IPS-20b (cell line): ENCODE measurements at regions not wholly inside any gene's neighbourhood (a gene's known extent, or its start where the extent isn't known, plus 50 kb on each side); places are given as distances from the start of the nearest gene placed in this dataset.

Experiments used
- H3K27ac ChIP-seq: one replicate; pipeline ENCODE4 v1.5.1; 2013; ENCODE audit warnings: low read length
- H3K27me3 ChIP-seq: 2 replicates; pipeline ENCODE4 v1.6.1; 2013; ENCODE audit warnings: mild to moderate bottlenecking, low read length, inconsistent platforms; ENCODE audit not compliant: insufficient read depth
- H3K36me3 ChIP-seq: 2 replicates; pipeline ENCODE4 v1.6.1; 2013; ENCODE audit warnings: low read depth, mild to moderate bottlenecking, inconsistent platforms, low read length, moderate library complexity; ENCODE audit not compliant: insufficient read depth
- H3K4me1 ChIP-seq: 2 replicates; pipeline ENCODE4 v1.6.1; 2013; ENCODE audit warnings: mild to moderate bottlenecking, control low read depth, inconsistent platforms, low read length, moderate library complexity; ENCODE audit not compliant: insufficient read depth
- H3K4me3 ChIP-seq: 2 replicates; pipeline ENCODE4 v1.5.1; 2013; ENCODE audit warnings: mild to moderate bottlenecking, low read length, inconsistent platforms
- H3K9ac ChIP-seq: 2 replicates; pipeline ENCODE4 v1.6.1; 2013; ENCODE audit warnings: low read depth, mild to moderate bottlenecking, inconsistent platforms, low read length, moderate library complexity
- H3K9me3 ChIP-seq: 2 replicates; pipeline ENCODE4 v1.6.1; 2013; ENCODE audit warnings: mild to moderate bottlenecking, low read depth, low read length, inconsistent platforms; ENCODE audit not compliant: insufficient read depth

- Histone ChIP-seq H3K4me1 (peaks cover 5% of the 10 kb centered on the region), H3K27ac (no peak overlapping the region), H3K4me3 (no peak overlapping the region), H3K36me3 (no peaks in the 10 kb centered on the region), H3K9ac (no peak overlapping the region), H3K9me3 (no peaks in the 10 kb centered on the region), H3K27me3 (peaks cover 5% of the 10 kb centered on the region; the same call in 1 of the 2 replicates)
Measured at GRCh38 chr11:64459609-64460008, 96.1 kb upstream of the SLC22A11 start.

GRCh38 chr11:64461081-64461480, 94.7 kb upstream of the SLC22A11 start:
- Histone ChIP-seq H3K36me3 (no peaks in the 10 kb centered on the region), H3K9ac (no peak overlapping the region), H3K27ac (no peak overlapping the region), H3K9me3 (no peaks in the 10 kb centered on the region), H3K27me3 (peaks cover 5% of the 10 kb centered on the region; the same call in 1 of the 2 replicates), H3K4me3 (no peak overlapping the region), H3K4me1 (peaks cover 5% of the 10 kb centered on the region)

- Histone ChIP-seq H3K4me3 (no peak overlapping the region), H3K36me3 (no peaks in the 10 kb centered on the region), H3K27me3 (peaks cover 12% of the 10 kb centered on the region; the same call in 1 of the 2 replicates), H3K4me1 (no peaks in the 10 kb centered on the region), H3K9me3 (no peaks in the 10 kb centered on the region), H3K9ac (no peak overlapping the region), H3K27ac (no peak overlapping the region)
Measured at GRCh38 chr11:64466115-64466718, 89.5 kb upstream of the SLC22A11 start.

DNA sequence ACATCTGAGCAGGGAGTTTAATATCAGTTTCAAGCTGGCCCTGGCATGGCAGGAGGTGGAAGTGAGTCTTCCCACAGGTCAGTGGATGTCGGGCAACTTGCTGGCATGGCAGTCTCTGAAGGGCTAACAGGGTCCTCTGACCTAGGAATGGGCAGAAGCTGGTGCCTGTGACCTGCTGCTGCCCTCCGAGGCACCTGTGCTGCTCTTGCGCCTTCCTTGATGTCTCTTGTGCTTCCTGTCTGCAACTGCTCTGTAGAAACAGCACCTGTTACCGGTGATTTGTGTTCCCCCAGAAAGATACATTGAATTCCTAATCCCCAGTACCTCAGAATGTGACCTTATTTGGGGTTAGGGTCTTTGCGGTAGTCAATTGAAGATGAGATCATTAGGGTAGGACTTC, 86.5 kb upstream of the SLC22A11 start:
- no peak overlapping the region for H3K9ac ChIP-seq
- H3K4me1 ChIP-seq: no peaks in the 10 kb centered on the region
- H3K9me3 ChIP-seq: no peaks in the 10 kb centered on the region
- H3K4me3 ChIP-seq: no peak overlapping the region
- peaks cover 12% of the 10 kb centered on the region; the same call in 1 of the 2 replicates for H3K27me3 ChIP-seq
- no peak overlapping the region for H3K27ac ChIP-seq
- no peaks in the 10 kb centered on the region for H3K36me3 ChIP-seq

DNA sequence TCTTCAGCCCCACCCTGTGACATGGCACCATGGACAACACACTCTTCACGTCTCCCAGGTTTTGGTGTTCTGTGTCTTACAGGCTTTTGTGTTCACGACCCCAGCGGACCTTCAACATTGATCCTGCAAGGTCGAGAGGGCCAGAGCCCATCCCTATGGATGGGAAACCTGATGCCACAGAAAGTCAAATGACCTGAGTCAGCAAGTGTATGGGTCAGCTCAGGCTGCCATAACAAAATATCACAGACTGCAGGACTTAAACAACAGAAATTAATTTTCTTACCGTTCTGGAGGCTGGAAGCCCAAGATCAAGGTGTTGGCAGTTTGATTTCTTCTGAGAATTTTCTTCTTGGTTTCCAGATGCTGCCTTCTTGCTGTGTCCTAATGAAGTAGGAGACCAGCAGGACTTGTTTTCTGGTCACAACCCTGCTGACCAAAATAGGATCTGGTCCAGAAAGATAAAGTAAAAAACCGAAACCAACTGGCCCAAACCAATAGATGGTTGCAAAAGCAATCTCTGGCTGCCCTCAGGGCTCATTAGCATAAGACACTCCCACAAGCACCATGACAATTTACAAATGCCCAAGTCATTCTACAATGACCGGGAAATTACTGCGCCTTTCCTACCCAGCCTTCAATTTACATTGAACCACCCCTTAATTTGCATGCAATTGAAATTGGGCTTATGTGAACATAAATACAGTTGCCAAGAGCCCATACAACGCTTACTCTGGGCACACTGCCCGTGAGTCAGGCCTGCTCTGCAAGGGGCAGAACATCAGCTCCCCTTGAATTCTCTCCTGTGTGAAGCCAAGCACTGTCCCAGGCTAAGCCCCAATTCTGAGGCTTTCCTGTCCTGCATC, 82.9 kb upstream of the SLC22A11 start:
- H3K27ac ChIP-seq: no peak overlapping the region
- H3K27me3 ChIP-seq: peaks cover 19% of the 10 kb centered on the region; the same call in 1 of the 2 replicates
- no peak overlapping the region for H3K9ac ChIP-seq
- H3K4me3 ChIP-seq: no peak overlapping the region
- H3K36me3 ChIP-seq: no peaks in the 10 kb centered on the region
- H3K9me3 ChIP-seq: no peaks in the 10 kb centered on the region
- H3K4me1 ChIP-seq: no peaks in the 10 kb centered on the region

GRCh38 chr11:64474680-64475079, 81.1 kb upstream of the SLC22A11 start:
- Histone ChIP-seq H3K4me3 (no peak overlapping the region), H3K27ac (no peak overlapping the region), H3K9me3 (no peaks in the 10 kb centered on the region), H3K36me3 (no peaks in the 10 kb centered on the region), H3K27me3 (peaks cover 18% of the 10 kb centered on the region), H3K4me1 (no peaks in the 10 kb centered on the region), H3K9ac (no peak overlapping the region)

GRCh38 chr11:64475145-64475544, 80.6 kb upstream of the SLC22A11 start:
- H3K27ac ChIP-seq: no peak overlapping the region
- H3K4me1 ChIP-seq: no peaks in the 10 kb centered on the region
- H3K27me3 ChIP-seq: peaks cover 13% of the 10 kb centered on the region
- no peak overlapping the region for H3K4me3 ChIP-seq
- H3K9ac ChIP-seq: no peak overlapping the region
- H3K9me3 ChIP-seq: no peaks in the 10 kb centered on the region
- no peaks in the 10 kb centered on the region for H3K36me3 ChIP-seq

DNA sequence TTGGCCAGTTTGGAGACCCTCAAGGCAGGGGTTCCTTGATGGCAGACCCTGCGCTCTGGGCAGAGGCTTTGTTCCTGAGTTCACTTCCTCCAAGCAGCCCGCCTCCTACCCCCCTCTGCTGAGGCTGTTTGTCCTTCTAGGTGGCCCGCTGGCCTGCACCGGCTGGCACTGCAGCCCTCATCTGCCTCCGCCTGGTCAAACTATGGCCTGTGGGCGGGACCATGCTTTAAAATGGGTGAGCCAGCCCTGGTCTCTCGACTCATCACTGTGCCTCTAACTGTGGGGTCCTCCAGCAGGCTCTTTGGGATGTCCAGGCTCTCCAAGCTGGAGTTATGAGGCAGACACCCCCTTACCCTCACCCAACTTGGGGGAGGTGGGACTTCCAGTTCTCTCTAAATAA, 78.9 kb upstream of the SLC22A11 start:
- no peak overlapping the region for H3K27ac ChIP-seq
- peaks cover 13% of the 10 kb centered on the region for H3K27me3 ChIP-seq
- no peaks in the 10 kb centered on the region for H3K9me3 ChIP-seq
- no peak overlapping the region for H3K9ac ChIP-seq
- no peaks in the 10 kb centered on the region for H3K4me1 ChIP-seq
- no peaks in the 10 kb centered on the region for H3K36me3 ChIP-seq
- H3K4me3 ChIP-seq: no peak overlapping the region

- H3K4me1 ChIP-seq: no peaks in the 10 kb centered on the region
- no peaks in the 10 kb centered on the region for H3K9me3 ChIP-seq
- no peaks in the 10 kb centered on the region for H3K36me3 ChIP-seq
- H3K27ac ChIP-seq: no peak overlapping the region
- peaks cover 13% of the 10 kb centered on the region for H3K27me3 ChIP-seq
- H3K9ac ChIP-seq: no peak overlapping the region
- H3K4me3 ChIP-seq: no peak overlapping the region
Measured at GRCh38 chr11:64477675-64478074, 78.1 kb upstream of the SLC22A11 start.

- no peaks in the 10 kb centered on the region for H3K36me3 ChIP-seq
- H3K27ac ChIP-seq: no peak overlapping the region
- H3K27me3 ChIP-seq: peaks cover 13% of the 10 kb centered on the region
- H3K4me3 ChIP-seq: no peak overlapping the region
- H3K9me3 ChIP-seq: no peaks in the 10 kb centered on the region
- no peak overlapping the region for H3K9ac ChIP-seq
- no peaks in the 10 kb centered on the region for H3K4me1 ChIP-seq
Measured at GRCh38 chr11:64482588-64482987, 73.2 kb upstream of the SLC22A11 start.

- Histone ChIP-seq H3K9ac (no peak overlapping the region), H3K4me3 (no peak overlapping the region), H3K27ac (no peak overlapping the region), H3K4me1 (no peaks in the 10 kb centered on the region), H3K27me3 (peaks cover 13% of the 10 kb centered on the region; the same call in 1 of the 2 replicates), H3K9me3 (no peaks in the 10 kb centered on the region), H3K36me3 (no peaks in the 10 kb centered on the region)
Measured at GRCh38 chr11:64484191-64485022, 71.3 kb upstream of the SLC22A11 start.
